ENCODE measurements at regions not wholly inside any gene's neighbourhood (a gene's known extent, or its start where the extent isn't known, plus 50 kb on each side); places are given as distances from the start of the nearest gene placed in this dataset.
"Not testable (repeated sequence)": the region's sequence is repeated elsewhere in the genome, so short reads cannot be mapped to it uniquely, and the experiment has no call there.

- no peak for DNase-seq (ENCODE audit: extremely low read depth, low read depth, low spot score)
Measured at GRCh38 chr22:27237080-27237741, 564.3 kb downstream of the MN1 start.

GRCh38 chr22:27238935-27239510, 562.5 kb downstream of the MN1 start:
- DNase-seq (ENCODE audit: extremely low read depth, low read depth, low spot score), result peak; percentile 65

GRCh38 chr22:27239520-27239919, 562.0 kb downstream of the MN1 start:
- no peak for DNase-seq (ENCODE audit: extremely low read depth, low read depth, low spot score)

GRCh38 chr22:27240298-27241075, 561.1 kb downstream of the MN1 start:
- no peak for DNase-seq (ENCODE audit: extremely low read depth, low read depth, low spot score)

- no peak for DNase-seq (ENCODE audit: extremely low read depth, low read depth, low spot score)
Measured at GRCh38 chr22:27241430-27242321, 559.9 kb downstream of the MN1 start.

GRCh38 chr22:27242474-27242873, 559.1 kb downstream of the MN1 start:
- no peak for DNase-seq (ENCODE audit: extremely low read depth, low read depth, low spot score)

GRCh38 chr22:27242917-27243589, 558.5 kb downstream of the MN1 start:
- DNase-seq (ENCODE audit: extremely low read depth, low read depth, low spot score), result no peak

GRCh38 chr22:27244328-27244727, 557.2 kb downstream of the MN1 start:
- DNase-seq (ENCODE audit: extremely low read depth, low read depth, low spot score), result no peak

- DNase-seq (ENCODE audit: extremely low read depth, low read depth, low spot score), result no peak
Measured at GRCh38 chr22:27245056-27245455, 556.5 kb downstream of the MN1 start.

- DNase-seq (ENCODE audit: extremely low read depth, low read depth, low spot score), result no peak
Measured at GRCh38 chr22:27246558-27246957, 555.0 kb downstream of the MN1 start.

- no peak for DNase-seq (ENCODE audit: extremely low read depth, low read depth, low spot score)
Measured at GRCh38 chr22:27247701-27248434, 553.7 kb downstream of the MN1 start.

GRCh38 chr22:27250418-27250817, 551.1 kb downstream of the MN1 start:
- DNase-seq (ENCODE audit: extremely low read depth, low read depth, low spot score), result no peak

- DNase-seq (ENCODE audit: extremely low read depth, low read depth, low spot score), result no peak
Measured at GRCh38 chr22:27250886-27251285, 550.7 kb downstream of the MN1 start.

- no peak for DNase-seq (ENCODE audit: extremely low read depth, low read depth, low spot score)
Measured at GRCh38 chr22:27251563-27251962, 550.0 kb downstream of the MN1 start.

- DNase-seq (ENCODE audit: extremely low read depth, low read depth, low spot score), result no peak
Measured at GRCh38 chr22:27252282-27253049, 549.1 kb downstream of the MN1 start.

GRCh38 chr22:27253108-27253902, 548.3 kb downstream of the MN1 start:
- no peak for DNase-seq (ENCODE audit: extremely low read depth, low read depth, low spot score)

- not testable (repeated sequence) for DNase-seq (ENCODE audit: extremely low read depth, low read depth, low spot score)
Measured at GRCh38 chr22:27254063-27254462, 547.5 kb downstream of the MN1 start.

GRCh38 chr22:27255580-27255979, 546.0 kb downstream of the MN1 start:
- no peak for DNase-seq (ENCODE audit: extremely low read depth, low read depth, low spot score)

All from glomerular endothelial cell (primary cell).